ENCODE measurements at regions not wholly inside any gene's neighbourhood (a gene's known extent, or its start where the extent isn't known, plus 50 kb on each side); places are given as distances from the start of the nearest gene placed in this dataset.

DNA sequence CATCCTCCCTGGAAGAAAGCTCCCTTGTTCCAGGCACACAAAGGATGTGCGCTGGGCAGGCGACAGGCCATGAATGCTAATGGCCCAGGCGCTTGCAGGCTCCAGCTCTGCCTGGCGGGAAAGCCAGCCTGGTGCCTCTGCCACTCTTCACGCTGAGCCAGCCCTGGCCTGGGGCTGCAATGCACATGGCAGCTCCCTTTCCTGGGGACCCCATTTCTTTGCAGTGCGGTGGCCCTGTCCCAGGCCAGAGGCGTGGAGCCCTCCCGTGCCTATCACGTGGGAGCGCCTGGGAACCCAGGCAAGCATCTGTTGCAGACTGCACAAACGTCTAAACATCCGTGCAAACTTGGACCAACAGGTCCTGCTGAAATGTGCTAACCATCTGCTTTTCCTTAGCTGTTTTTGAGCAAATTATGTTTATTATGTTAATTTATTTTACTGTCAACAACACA is 152.1 kb upstream of the LYZL2 start:
- TF ChIP-seq CTCF (IDR thresholded peaks at IDR 0.05) (no peak), POLR2A (IDR thresholded peaks at IDR 0.05) (no peak)
